ENCODE measurements at regions not wholly inside any gene's neighbourhood (a gene's known extent, or its start where the extent isn't known, plus 50 kb on each side); places are given as distances from the start of the nearest gene placed in this dataset.
A peak's percentile ranks its signal among the peaks of the same experiment; 100 is the strongest.

- TF ChIP-seq CTCF (IDR thresholded peaks at IDR 0.05; ENCODE audit: control extremely low read depth, extremely low read depth), result no peak
- peaks cover 0 to 3% (median 1%) of the 10 kb centered on the region in 4 donors for H3K9me3 ChIP-seq (ENCODE audit: control insufficient read depth in 4 of 4, insufficient read depth in 3 of 4, low read length in 3 of 4)
- H3K4me3 ChIP-seq, result no peak overlapping the region
- H3K4me1 ChIP-seq (ENCODE audit: control insufficient read depth in 5 of 5, insufficient read depth in 5 of 5, low read length in 5 of 5), result no peaks in the 10 kb centered on the region
- peaks cover 0 to 2% (median 0%) of the 10 kb centered on the region in 3 donors for H3K27me3 ChIP-seq (ENCODE audit: control insufficient read depth in 3 of 3, insufficient read depth in 3 of 3, low read length in 2 of 3)
- no peak overlapping the region for H3K9ac ChIP-seq (ENCODE audit: insufficient read depth in 1 of 2, low read length in 2 of 2)
- H3K27ac ChIP-seq (ENCODE audit: low read depth in 1 of 2, low read length in 1 of 2), result no peak overlapping the region
- DNase-seq (no peak), ATAC-seq (ENCODE audit: insufficient read depth, low FRiP score) (no peak)
- H3K36me3 ChIP-seq (ENCODE audit: control insufficient read depth in 4 of 4, insufficient read depth in 4 of 4, low read length in 4 of 4), result no peaks in the 10 kb centered on the region
- WGBS, 2 donors, result 85 to 90% methylated on average over 10 of the region's 10 CpGs
Observed at GRCh38 chr5:174542471-174542870, 181.9 kb upstream of the MSX2 start.

- Histone ChIP-seq H3K9ac (ENCODE audit: insufficient read depth in 1 of 2, low read length in 2 of 2) (no peak overlapping the region), H3K27ac (ENCODE audit: low read depth in 1 of 2, low read length in 1 of 2) (no peak overlapping the region), H3K36me3 (ENCODE audit: control insufficient read depth in 4 of 4, insufficient read depth in 4 of 4, low read length in 4 of 4) (no peaks in the 10 kb centered on the region), H3K4me3 (no peak overlapping the region), H3K27me3 (ENCODE audit: control insufficient read depth in 3 of 3, insufficient read depth in 3 of 3, low read length in 2 of 3) (peaks cover 0 to 2% (median 0%) of the 10 kb centered on the region in 3 donors), H3K9me3 (ENCODE audit: control insufficient read depth in 4 of 4, insufficient read depth in 3 of 4, low read length in 3 of 4) (no peaks in the 10 kb centered on the region), H3K4me1 (ENCODE audit: control insufficient read depth in 5 of 5, insufficient read depth in 5 of 5, low read length in 5 of 5) (peaks cover 0 to 5% (median 0%) of the 10 kb centered on the region in 5 donors)
- ATAC-seq (ENCODE audit: insufficient read depth, low FRiP score) (no peak), DNase-seq (no peak)
- no peak for TF ChIP-seq CTCF (IDR thresholded peaks at IDR 0.05; ENCODE audit: control extremely low read depth, extremely low read depth)
- WGBS, 2 donors, result 76 to 95% methylated on average over 3 of the region's 3 CpGs
Observed at GRCh38 chr5:174545926-174546325, 178.5 kb upstream of the MSX2 start.

GRCh38 chr5:174547814-174548213 is 176.6 kb upstream of the MSX2 start:
- Histone ChIP-seq H3K4me3 (no peak overlapping the region), H3K27me3 (ENCODE audit: control insufficient read depth in 3 of 3, insufficient read depth in 3 of 3, low read length in 2 of 3) (no peaks in the 10 kb centered on the region), H3K27ac (ENCODE audit: low read depth in 1 of 2, low read length in 1 of 2) (no peak overlapping the region), H3K36me3 (ENCODE audit: control insufficient read depth in 4 of 4, insufficient read depth in 4 of 4, low read length in 4 of 4) (no peaks in the 10 kb centered on the region), H3K9me3 (ENCODE audit: control insufficient read depth in 4 of 4, insufficient read depth in 3 of 4, low read length in 3 of 4) (no peaks in the 10 kb centered on the region), H3K9ac (ENCODE audit: insufficient read depth in 1 of 2, low read length in 2 of 2) (no peak overlapping the region), H3K4me1 (ENCODE audit: control insufficient read depth in 5 of 5, insufficient read depth in 5 of 5, low read length in 5 of 5) (peaks cover 0 to 5% (median 0%) of the 10 kb centered on the region in 5 donors)
- peak in 2 of 3 donors; percentile 33 to 41 for DNase-seq
- no peak for TF ChIP-seq CTCF (IDR thresholded peaks at IDR 0.05; ENCODE audit: control extremely low read depth, extremely low read depth)
- 77 to 89% methylated on average over 7 of the region's 7 CpGs for WGBS, 2 donors
- no peak for ATAC-seq (ENCODE audit: insufficient read depth, low FRiP score)

GRCh38 chr5:174549254-174549653 is 175.1 kb upstream of the MSX2 start:
- H3K36me3 ChIP-seq (ENCODE audit: control insufficient read depth in 4 of 4, insufficient read depth in 4 of 4, low read length in 4 of 4), result no peaks in the 10 kb centered on the region
- no peaks in the 10 kb centered on the region for H3K27me3 ChIP-seq (ENCODE audit: control insufficient read depth in 3 of 3, insufficient read depth in 3 of 3, low read length in 2 of 3)
- H3K9me3 ChIP-seq (ENCODE audit: control insufficient read depth in 4 of 4, insufficient read depth in 3 of 4, low read length in 3 of 4), result no peaks in the 10 kb centered on the region
- DNase-seq, result no peak
- peaks cover 0 to 5% (median 0%) of the 10 kb centered on the region in 5 donors for H3K4me1 ChIP-seq (ENCODE audit: control insufficient read depth in 5 of 5, insufficient read depth in 5 of 5, low read length in 5 of 5)
- no peak for TF ChIP-seq CTCF (IDR thresholded peaks at IDR 0.05; ENCODE audit: control extremely low read depth, extremely low read depth)
- H3K27ac ChIP-seq (ENCODE audit: low read depth in 1 of 2, low read length in 1 of 2), result no peak overlapping the region
- H3K9ac ChIP-seq (ENCODE audit: insufficient read depth in 1 of 2, low read length in 2 of 2), result no peak overlapping the region
- 68 to 76% methylated on average over 5 of the region's 5 CpGs for WGBS, 2 donors
- no peak for ATAC-seq (ENCODE audit: insufficient read depth, low FRiP score)
- H3K4me3 ChIP-seq, result no peak overlapping the region
